Fibroblast of villous mesenchyme (primary cell): ENCODE measurements at regions not wholly inside any gene's neighbourhood (a gene's known extent, or its start where the extent isn't known, plus 50 kb on each side); places are given as distances from the start of the nearest gene placed in this dataset.
"Not testable (repeated sequence)": the region's sequence is repeated elsewhere in the genome, so short reads cannot be mapped to it uniquely, and the experiment has no call there.

Experiments used
- DNase-seq: peaks from one replicate; pipeline ENCODE4 v3.0.0-alpha.2; 2010; ENCODE audit warnings: low read depth
- H3K4me3 ChIP-seq: 2 replicates; pipeline ENCODE4 v1.5.1; 2011; ENCODE audit warnings: low read depth, mild to moderate bottlenecking, low read length
- CTCF ChIP-seq: IDR thresholded peaks from 2 replicates; pipeline ENCODE4 v1.5.1; 2012; ENCODE audit warnings: low read depth, mild to moderate bottlenecking, low read length; ENCODE audit not compliant: insufficient read depth

- DNase-seq = no peak
- no peak for TF ChIP-seq CTCF
- no peak overlapping the region for H3K4me3 ChIP-seq
These were observed 1894.4 kb upstream of the LRRTM1 start for GRCh38 chr2:82198809-82199492.

- no peak for TF ChIP-seq CTCF
- DNase-seq = no peak
- H3K4me3 ChIP-seq = no peak overlapping the region
These were observed 1877.7 kb upstream of the LRRTM1 start for GRCh38 chr2:82182270-82182669.

- not testable (repeated sequence) for DNase-seq, H3K4me3 ChIP-seq
These were observed 1870.7 kb upstream of the LRRTM1 start for GRCh38 chr2:82175210-82175609.

GRCh38 chr2:82172483-82172882 is 1867.9 kb upstream of the LRRTM1 start:
- no peak overlapping the region for H3K4me3 ChIP-seq
- DNase-seq = no peak
- no peak for TF ChIP-seq CTCF

GRCh38 chr2:82169379-82169778 is 1864.8 kb upstream of the LRRTM1 start:
- no peak overlapping the region for H3K4me3 ChIP-seq
- no peak for TF ChIP-seq CTCF
- DNase-seq = no peak

GRCh38 chr2:82165377-82165776 is 1860.8 kb upstream of the LRRTM1 start:
- no peak overlapping the region for H3K4me3 ChIP-seq
- TF ChIP-seq CTCF = no peak
- DNase-seq = no peak

- TF ChIP-seq CTCF = no peak
- no peak for DNase-seq
- no peak overlapping the region for H3K4me3 ChIP-seq
These were observed 1853.6 kb upstream of the LRRTM1 start for GRCh38 chr2:82158150-82158549.

GRCh38 chr2:82155469-82155868 is 1850.9 kb upstream of the LRRTM1 start:
- no peak for TF ChIP-seq CTCF
- no peak for DNase-seq
- no peak overlapping the region for H3K4me3 ChIP-seq
